A673 (cell line): ENCODE measurements at regions not wholly inside any gene's neighbourhood (a gene's known extent, or its start where the extent isn't known, plus 50 kb on each side); places are given as distances from the start of the nearest gene placed in this dataset.

Experiments
- BruUV-seq: library from RNA; stranded (reverse); fragments of 400-500 nt; replicated peaks from 2 replicates; lab custom pipeline; 2021; lab: Mats Ljungman, UMichigan
- CTCF ChIA-PET: fragments of 300-600 bp; sonication (Branson Sonifier 250); formaldehyde crosslinking; loops from one replicate; lab custom pipeline; 2022; ENCODE audit warnings: antibody characterized with exemption; lab: Charles Lee
- POLR2A ChIA-PET: fragments of 300-600 bp; sonication (Branson Sonifier 250); formaldehyde crosslinking; loops from one replicate; lab custom pipeline; 2022; ENCODE audit warnings: antibody characterized with exemption; ENCODE audit not compliant: low non-redundant PET; lab: Charles Lee
- DNase-seq: peaks from one replicate; pipeline ENCODE4 v3.0.0-alpha.2; 2015; ENCODE audit warnings: low spot score
- H3K27ac ChIP-seq: fragments of 200-600 bp; sonication (generic); 2 replicates; pipeline ENCODE4 v1.5.1; 2016; ENCODE audit warnings: mixed run types, low read depth, mild to moderate bottlenecking, mixed read lengths, antibody characterized with exemption, low read length; ENCODE audit not compliant: poor library complexity, severe bottlenecking
- H3K27me3 ChIP-seq: fragments of 200-600 bp; sonication (generic); replicated peaks from 2 replicates; pipeline ENCODE4 v1.6.1; 2017; ENCODE audit warnings: mixed run types, low read depth, mild to moderate bottlenecking, mixed read lengths, antibody characterized with exemption, low read length; ENCODE audit not compliant: insufficient read depth, poor library complexity
- H3K36me3 ChIP-seq: fragments of 200-600 bp; sonication (generic); 2 replicates; pipeline ENCODE4 v1.6.1; 2016; ENCODE audit warnings: mixed run types, mild to moderate bottlenecking, mixed read lengths, antibody characterized with exemption, low read length; ENCODE audit not compliant: insufficient read depth, poor library complexity, severe bottlenecking
- H3K4me1 ChIP-seq: fragments of 200-600 bp; sonication (generic); 2 replicates; pipeline ENCODE4 v1.6.1; 2017; ENCODE audit warnings: mixed run types, mild to moderate bottlenecking, mixed read lengths, antibody characterized with exemption, low read length; ENCODE audit not compliant: insufficient read depth, poor library complexity, severe bottlenecking
- H3K4me3 ChIP-seq: fragments of 200-600 bp; sonication (generic); 2 replicates; pipeline ENCODE4 v1.5.1; 2016; ENCODE audit warnings: low read depth, mixed run types, mild to moderate bottlenecking, mixed read lengths, low read length; ENCODE audit not compliant: poor library complexity, severe bottlenecking
- H3K9me3 ChIP-seq: fragments of 200-600 bp; sonication (generic); 2 replicates; pipeline ENCODE4 v1.6.1; 2016; ENCODE audit warnings: mixed run types, low read depth, mild to moderate bottlenecking, mixed read lengths, antibody characterized with exemption, low read length; ENCODE audit not compliant: poor library complexity, severe bottlenecking
- CTCF ChIP-seq: fragments of 300-800, 200-600 bp; sonication (generic); conservative IDR thresholded peaks from 2 replicates; pipeline ENCODE4 v1.5.1; 2017; ENCODE audit warnings: low read depth, mild to moderate bottlenecking, antibody characterized with exemption, low read length, moderate library complexity, mixed read lengths
- EZH2 ChIP-seq: fragments of 200-600 bp; sonication (generic); IDR thresholded peaks from 2 replicates; pipeline ENCODE4 v1.6.1; 2017; ENCODE audit warnings: borderline replicate concordance, low read depth, mild to moderate bottlenecking, mixed read lengths, antibody characterized with exemption, low read length; ENCODE audit not compliant: poor library complexity, severe bottlenecking
- intact Hi-C: fragments of 100-400 bp; cut with micrococcal nuclease; formaldehyde crosslinking; loops from one replicate; pipeline ENCODE4 v1.10.0; 2022; ENCODE audit not compliant: unreplicated experiment

- POLR2A ChIA-PET, result no interaction called here
- BruUV-seq, result no TSS peak
- DNase-seq, result no peak
Measured at GRCh38 chr9:1285526-1285925, 235.4 kb downstream of the DMRT2 start.

DNA sequence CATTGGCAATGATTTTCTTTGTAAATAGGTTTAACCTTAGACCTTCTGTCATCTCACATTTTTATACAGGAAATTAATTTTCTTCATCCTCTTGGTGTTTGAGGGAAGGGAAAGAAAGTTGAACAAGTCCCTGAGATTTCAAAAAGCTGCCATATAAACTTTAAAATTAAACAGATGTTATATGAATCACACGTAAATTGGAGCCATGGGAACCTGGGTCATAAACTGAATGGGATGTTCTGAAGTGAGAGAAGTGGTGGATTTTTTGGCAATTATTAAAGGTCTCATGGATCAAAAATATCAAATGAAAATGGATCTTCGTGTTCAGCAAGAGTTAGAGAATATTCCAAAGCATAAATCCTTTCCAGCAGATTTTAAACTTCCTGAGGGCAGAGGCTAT is 242.2 kb downstream of the DMRT2 start:
- no peak overlapping the region for H3K4me3 ChIP-seq
- no peaks in the 10 kb centered on the region for H3K36me3 ChIP-seq
- no peak overlapping the region for H3K27ac ChIP-seq
- TF ChIP-seq CTCF (no peak), EZH2 (no peak)
- no peak for DNase-seq
- H3K4me1 ChIP-seq, result no peaks in the 10 kb centered on the region
- CTCF ChIA-PET, result no interaction called here
- H3K9me3 ChIP-seq, result no peaks in the 10 kb centered on the region
- intact Hi-C loops, result no loop called here
- H3K27me3 ChIP-seq, result no peaks in the 10 kb centered on the region
- POLR2A ChIA-PET, result no interaction called here
- no TSS peak for BruUV-seq

More at GRCh38 chr9:1285526-1285925, 235.4 kb downstream of the DMRT2 start:
- no peak overlapping the region for H3K27ac ChIP-seq
- CTCF ChIA-PET, result no interaction called here
- intact Hi-C loops, result loop anchor here (10.0 kb wide), 1 partner anchor 49 kb away; no protein-coding TSS in a partner anchor
- no peak overlapping the region for H3K4me3 ChIP-seq
- no peaks in the 10 kb centered on the region for H3K4me1 ChIP-seq
- no peak for TF ChIP-seq CTCF
- no peak for TF ChIP-seq EZH2
- H3K36me3 ChIP-seq, result no peaks in the 10 kb centered on the region
- H3K27me3 ChIP-seq, result no peaks in the 10 kb centered on the region
- no peaks in the 10 kb centered on the region for H3K9me3 ChIP-seq

DNA sequence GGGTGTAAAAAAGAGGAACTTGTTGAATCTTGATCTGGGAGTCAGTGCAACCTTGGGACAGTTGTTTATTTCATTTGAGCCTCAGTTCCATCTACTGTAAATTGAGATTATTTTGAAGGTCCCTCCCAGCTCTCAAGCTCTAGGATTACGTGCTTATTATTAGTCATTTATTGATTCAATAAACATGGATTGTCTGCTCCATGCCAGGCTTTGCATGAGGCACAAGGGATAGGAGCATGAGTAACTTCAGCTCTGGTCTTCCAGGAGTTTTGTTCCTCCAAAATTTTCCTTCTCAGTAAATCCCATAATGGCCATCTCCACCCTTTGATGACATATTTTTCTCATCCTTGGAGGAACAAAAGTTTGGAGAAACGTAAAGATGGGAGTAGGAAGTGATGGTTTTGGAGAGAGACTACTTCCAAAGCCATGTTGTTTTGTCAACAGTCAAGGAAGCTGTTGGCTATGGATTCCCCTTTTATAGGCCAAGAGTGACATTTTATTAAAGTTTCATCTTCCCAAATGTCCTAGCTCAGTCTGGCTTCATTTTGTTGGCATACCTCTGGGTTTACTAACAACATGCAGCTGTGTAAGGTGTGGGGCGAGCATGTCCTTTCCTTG is 244.6 kb downstream of the DMRT2 start:
- no TSS peak for BruUV-seq
- TF ChIP-seq EZH2, result no peak
- no peak for TF ChIP-seq CTCF
- CTCF ChIA-PET, result no interaction called here
- POLR2A ChIA-PET, result no interaction called here
- Histone ChIP-seq H3K36me3 (no peaks in the 10 kb centered on the region), H3K27ac (no peak overlapping the region), H3K27me3 (no peaks in the 10 kb centered on the region), H3K9me3 (no peaks in the 10 kb centered on the region), H3K4me1 (no peaks in the 10 kb centered on the region), H3K4me3 (no peak overlapping the region)
- intact Hi-C loops, result no loop called here
- DNase-seq, result no peak
